ENCODE measurements at regions not wholly inside any gene's neighbourhood (a gene's known extent, or its start where the extent isn't known, plus 50 kb on each side); places are given as distances from the start of the nearest gene placed in this dataset.

DNA sequence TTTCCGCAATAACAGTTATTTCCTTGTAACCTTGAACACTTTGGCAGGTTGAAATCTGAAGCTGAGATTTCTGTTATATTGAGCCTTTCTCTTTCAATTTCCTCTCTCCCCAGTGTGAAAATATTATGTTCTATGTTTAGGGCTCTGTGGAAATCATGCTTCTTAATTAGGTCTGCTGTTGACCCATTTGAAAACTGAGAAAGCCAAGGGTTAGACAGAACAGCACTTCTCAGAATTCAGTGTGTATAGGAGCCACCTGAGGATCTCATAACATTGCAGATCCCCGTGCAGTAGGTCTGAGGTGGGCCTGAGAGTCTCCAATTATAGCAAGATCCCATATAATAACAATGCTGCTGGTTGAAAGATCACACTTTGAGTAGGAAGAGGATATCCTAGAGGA lies 230.2 kb upstream of the NT5C1B start:
- TF ChIP-seq, protein P1, sequence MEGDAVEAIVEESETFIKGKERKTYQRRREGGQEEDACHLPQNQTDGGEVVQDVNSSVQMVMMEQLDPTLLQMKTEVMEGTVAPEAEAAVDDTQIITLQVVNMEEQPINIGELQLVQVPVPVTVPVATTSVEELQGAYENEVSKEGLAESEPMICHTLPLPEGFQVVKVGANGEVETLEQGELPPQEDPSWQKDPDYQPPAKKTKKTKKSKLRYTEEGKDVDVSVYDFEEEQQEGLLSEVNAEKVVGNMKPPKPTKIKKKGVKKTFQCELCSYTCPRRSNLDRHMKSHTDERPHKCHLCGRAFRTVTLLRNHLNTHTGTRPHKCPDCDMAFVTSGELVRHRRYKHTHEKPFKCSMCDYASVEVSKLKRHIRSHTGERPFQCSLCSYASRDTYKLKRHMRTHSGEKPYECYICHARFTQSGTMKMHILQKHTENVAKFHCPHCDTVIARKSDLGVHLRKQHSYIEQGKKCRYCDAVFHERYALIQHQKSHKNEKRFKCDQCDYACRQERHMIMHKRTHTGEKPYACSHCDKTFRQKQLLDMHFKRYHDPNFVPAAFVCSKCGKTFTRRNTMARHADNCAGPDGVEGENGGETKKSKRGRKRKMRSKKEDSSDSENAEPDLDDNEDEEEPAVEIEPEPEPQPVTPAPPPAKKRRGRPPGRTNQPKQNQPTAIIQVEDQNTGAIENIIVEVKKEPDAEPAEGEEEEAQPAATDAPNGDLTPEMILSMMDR (IDR thresholded peaks at IDR 0.05; ENCODE audit: borderline replicate concordance, extremely low read depth, low read length, poor library complexity, severe bottlenecking) = no peak
- TF ChIP-seq EZH2 (IDR thresholded peaks at IDR 0.05; ENCODE audit: borderline replicate concordance, low read depth, low read length, severe bottlenecking) = no peak
